H1 (cell line): ENCODE measurements at regions not wholly inside any gene's neighbourhood (a gene's known extent, or its start where the extent isn't known, plus 50 kb on each side); places are given as distances from the start of the nearest gene placed in this dataset.

Experiments
- CTCF ChIA-PET: fragments of 300-600 bp; sonication (Branson Sonifier 250); formaldehyde crosslinking; loops from one replicate; lab custom pipeline; 2021; ENCODE audit not compliant: partially characterized antibody; lab: Charles Lee
- POLR2A ChIA-PET: fragments of 300-600 bp; sonication (Branson Sonifier 250); formaldehyde crosslinking; loops from one replicate; lab custom pipeline; 2021; ENCODE audit warnings: inconsistent platforms; ENCODE audit not compliant: partially characterized antibody; lab: Charles Lee
- DNase-seq, 2 experiments: peaks; one replicate each; pipeline versions ENCODE4 v3.0.0 to v3.0.0-alpha.2; 2010 to 2022; ENCODE audit warnings: low spot score in 2 of 2, low read depth in 1 of 2, mixed read lengths in 1 of 2
- FAIRE-seq: peaks from 2 replicates; lab custom pipeline; 2011; peaks lifted over from hg19 to GRCh38; lab: Jason Lieb, UNC
- H2AFZ ChIP-seq: 2 replicates; pipeline ENCODE4 v1.8.1; 2012; ENCODE audit warnings: low read length, inconsistent platforms
- H2AK5ac ChIP-seq: 2 replicates; pipeline ENCODE4 v1.6.1; 2013; ENCODE audit warnings: low read depth, low read length
- H2BK120ac ChIP-seq: replicated peaks from 2 replicates; pipeline ENCODE3; 2013; ENCODE audit warnings: low read depth, low read length, inconsistent platforms
- H2BK12ac ChIP-seq: 2 replicates; pipeline ENCODE4 v1.6.1; 2013; ENCODE audit warnings: low read depth, low read length
- H2BK15ac ChIP-seq: 2 replicates; pipeline ENCODE4 v1.6.1; 2013; ENCODE audit warnings: low read length
- H2BK20ac ChIP-seq: 2 replicates; pipeline ENCODE4 v1.6.1; 2013; ENCODE audit warnings: low read length
- H2BK5ac ChIP-seq: 2 replicates; pipeline ENCODE4 v1.6.1; 2013; ENCODE audit warnings: low read depth, low read length
- H3K14ac ChIP-seq: 2 replicates; pipeline ENCODE4 v1.6.1; 2013; ENCODE audit warnings: inconsistent platforms; ENCODE audit not compliant: insufficient read length
- H3K18ac ChIP-seq: 2 replicates; pipeline ENCODE4 v1.6.1; 2013; ENCODE audit warnings: low read length; ENCODE audit errors: extremely low read depth
- H3K23ac ChIP-seq: 2 replicates; pipeline ENCODE4 v1.6.1; 2013; ENCODE audit warnings: inconsistent platforms; ENCODE audit not compliant: insufficient read length
- H3K23me2 ChIP-seq: 2 replicates; pipeline ENCODE4 v1.6.1; 2013; ENCODE audit warnings: low read depth, low read length
- H3K27ac ChIP-seq: 2 replicates; pipeline ENCODE4 v1.6.1; 2011; ENCODE audit warnings: low read depth, low read length, inconsistent platforms
- H3K27me3 ChIP-seq, 4 experiments: replicated peaks in 1 of 4; 1 replicate in 1 of 4; 2 replicates in 3 of 4; pipeline versions ENCODE4 v1.6.1 to v1.8.1; 2011 to 2013; ENCODE audit warnings: low read length in 3 of 4, mild to moderate bottlenecking in 3 of 4, inconsistent platforms in 2 of 4, mixed read lengths in 2 of 4, moderate library complexity in 1 of 4; ENCODE audit not compliant: control insufficient read depth in 3 of 4, insufficient read depth in 3 of 4; ENCODE audit errors: extremely low read depth in 1 of 4
- H3K36me3 ChIP-seq, 4 experiments: 2 replicates each; pipeline versions ENCODE4 v1.6.1 to v1.8.1; 2011 to 2013; ENCODE audit warnings: mild to moderate bottlenecking in 4 of 4, low read length in 3 of 4, moderate library complexity in 2 of 4, control low read depth in 1 of 4, inconsistent platforms in 1 of 4; ENCODE audit not compliant: insufficient read depth in 4 of 4, control insufficient read depth in 2 of 4
- H3K4ac ChIP-seq: replicated peaks from 2 replicates; pipeline ENCODE3; 2013; ENCODE audit warnings: low read length, low read depth, mixed read lengths, inconsistent platforms; ENCODE audit not compliant: insufficient read length
- H3K4me1 ChIP-seq, 4 experiments: replicated peaks in 1 of 4; 1 replicate in 1 of 4; 2 replicates in 3 of 4; pipeline versions ENCODE4 v1.6.1 to v1.8.1; 2011 to 2013; ENCODE audit warnings: low read length in 3 of 4, inconsistent platforms in 2 of 4, mixed read lengths in 1 of 4; ENCODE audit not compliant: insufficient read depth in 4 of 4, control insufficient read depth in 3 of 4
- H3K4me2 ChIP-seq, 2 experiments: 2 replicates each; pipeline versions ENCODE4 v1.6.1 to v1.8.1; 2011 to 2013; ENCODE audit warnings: low read depth in 2 of 2, low read length in 2 of 2, control low read depth in 1 of 2, inconsistent platforms in 1 of 2, mild to moderate bottlenecking in 1 of 2; ENCODE audit not compliant: insufficient read depth in 1 of 2
- H3K4me3 ChIP-seq, 4 experiments: fragments of 200-600, 300-600 bp in 1 of 4; sonication (generic), shearing (Covaris generic), sonication (Bioruptor Twin) in 1 of 4; 2 replicates each; pipeline versions ENCODE4 v1.5.1 to v1.8.1; 2011 to 2016; ENCODE audit warnings: low read length in 4 of 4, low read depth in 3 of 4, control low read depth in 2 of 4, inconsistent platforms in 2 of 4, mild to moderate bottlenecking in 2 of 4, mixed read lengths in 1 of 4, moderate library complexity in 1 of 4; ENCODE audit not compliant: insufficient read depth in 2 of 4; ENCODE audit errors: extremely low read depth in 1 of 4
- H3K56ac ChIP-seq: replicated peaks from 2 replicates; pipeline ENCODE3; 2013; ENCODE audit warnings: low read depth, mild to moderate bottlenecking, mixed read lengths, low read length, inconsistent platforms; ENCODE audit not compliant: insufficient read length
- H3K79me1 ChIP-seq: 2 replicates; pipeline ENCODE4 v1.6.1; 2013; ENCODE audit warnings: low read depth, low read length, control low read depth
- H3K79me2 ChIP-seq, 2 experiments: 2 replicates each; pipeline versions ENCODE4 v1.6.1 to v1.8.1; 2012 to 2013; ENCODE audit warnings: low read length in 2 of 2, mild to moderate bottlenecking in 2 of 2, inconsistent platforms in 1 of 2; ENCODE audit not compliant: insufficient read depth in 2 of 2, control insufficient read depth in 1 of 2
- H3K9ac ChIP-seq, 4 experiments: replicated peaks in 1 of 4; 1 replicate in 1 of 4; 2 replicates in 3 of 4; pipeline versions ENCODE4 v1.6.1 to v1.8.1; 2011 to 2013; ENCODE audit warnings: low read depth in 3 of 4, low read length in 3 of 4, control low read depth in 2 of 4, mild to moderate bottlenecking in 2 of 4, moderate library complexity in 2 of 4, inconsistent platforms in 1 of 4; ENCODE audit errors: extremely low read depth in 1 of 4
- H3K9me3 ChIP-seq, 2 experiments: 2 replicates each; pipeline versions ENCODE4 v1.6.1 to v1.8.1; 2012 to 2013; ENCODE audit warnings: mild to moderate bottlenecking in 2 of 2, moderate library complexity in 2 of 2, control low read depth in 1 of 2, inconsistent platforms in 1 of 2, low read depth in 1 of 2, low read length in 1 of 2, mixed read lengths in 1 of 2; ENCODE audit not compliant: insufficient read depth in 2 of 2
- H4K20me1 ChIP-seq, 2 experiments: replicated peaks in 1 of 2; 2 replicates each; pipeline versions ENCODE3 to v1.8.1; 2011 to 2013; ENCODE audit warnings: inconsistent platforms in 2 of 2, low read length in 2 of 2, mild to moderate bottlenecking in 1 of 2; ENCODE audit not compliant: insufficient read depth in 2 of 2, control insufficient read depth in 1 of 2
- H4K5ac ChIP-seq: 2 replicates; pipeline ENCODE4 v1.6.1; 2013; ENCODE audit warnings: low read length, low read depth, mixed read lengths, inconsistent platforms; ENCODE audit not compliant: insufficient read length
- H4K8ac ChIP-seq: 2 replicates; pipeline ENCODE4 v1.8.0; 2013; ENCODE audit warnings: mild to moderate bottlenecking, moderate library complexity, low read length, inconsistent platforms; ENCODE audit not compliant: insufficient read depth; ENCODE audit errors: extremely low read depth
- H4K91ac ChIP-seq: replicated peaks from 2 replicates; pipeline ENCODE3; 2013; ENCODE audit warnings: low read length, mixed read lengths, inconsistent platforms; ENCODE audit not compliant: insufficient read length
- BACH1 ChIP-seq: IDR thresholded peaks from 2 replicates; pipeline ENCODE4 v1.6.1; 2012; ENCODE audit warnings: low read length, improper control_type of control experiment
- CEBPB ChIP-seq: IDR thresholded peaks from 2 replicates; pipeline ENCODE4 v1.6.1; 2012; ENCODE audit warnings: low read depth, low read length
- MAFK ChIP-seq: IDR thresholded peaks from 2 replicates; pipeline ENCODE4 v1.6.1; 2012; ENCODE audit warnings: low read depth, mild to moderate bottlenecking, improper control_type of control experiment, low read length
- PHF8 ChIP-seq: fragments of 200-600 bp; sonication (generic); conservative IDR thresholded peaks from 2 replicates; pipeline ENCODE4 v1.7.1; 2012; ENCODE audit warnings: low read depth, mild to moderate bottlenecking, inconsistent platforms, low read length, moderate library complexity
- SIN3A ChIP-seq, 2 experiments: IDR thresholded peaks in 1 of 2; conservative IDR thresholded peaks in 1 of 2; 2 replicates each; pipeline ENCODE4 v1.6.1; 2011 to 2012; ENCODE audit warnings: low read length in 2 of 2, improper control_type of control experiment in 1 of 2, low read depth in 1 of 2, mild to moderate bottlenecking in 1 of 2
- SIRT6 ChIP-seq: IDR thresholded peaks from one replicate; pipeline ENCODE4 v1.7.1; 2012; ENCODE audit warnings: low read length, inconsistent platforms
- SP4 ChIP-seq: IDR thresholded peaks from 2 replicates; pipeline ENCODE4 v1.6.1; 2012; ENCODE audit warnings: low read length, inconsistent platforms
- SRF ChIP-seq: IDR thresholded peaks from 2 replicates; pipeline ENCODE4 v1.6.1; 2011; ENCODE audit warnings: mild to moderate bottlenecking, low read depth, low read length, moderate library complexity
- SUZ12 ChIP-seq: fragments of 200-600 bp; sonication (generic); IDR thresholded peaks from 2 replicates; pipeline ENCODE4 v1.6.1; 2012; ENCODE audit warnings: mild to moderate bottlenecking, inconsistent platforms, low read length, moderate library complexity, mixed read lengths
- WGBS, 2 experiments: shearing (Covaris generic) in 1 of 2; methylation state at CpG; one replicate each; pipeline versions ENCODE4 v1.1.6 to v1.1.7; 2013 to 2015; ENCODE audit warnings: low lambda C conversion rate in 2 of 2, mixed read lengths in 2 of 2, inconsistent platforms in 1 of 2, low coverage in 1 of 2, missing lambda C conversion rate in 1 of 2; ENCODE audit not compliant: insufficient replicate concordance in 2 of 2, insufficient coverage in 1 of 2, insufficient read length in 1 of 2; ENCODE audit errors: extremely low coverage in 1 of 2, missing lambda C conversion rate in 1 of 2; 5-methylcytosine and 5-hydroxymethylcytosine counted together
- TF ChIP-seq, protein P1 (sequence below): IDR thresholded peaks from 2 replicates; pipeline ENCODE4 v1.6.1; 2011; ENCODE audit warnings: low read depth, mild to moderate bottlenecking, low read length; ENCODE audit not compliant: insufficient read depth
- TF ChIP-seq, protein P2 (sequence below): IDR thresholded peaks from 2 replicates; pipeline ENCODE4 v1.6.1; 2012; ENCODE audit warnings: inconsistent platforms

DNA sequence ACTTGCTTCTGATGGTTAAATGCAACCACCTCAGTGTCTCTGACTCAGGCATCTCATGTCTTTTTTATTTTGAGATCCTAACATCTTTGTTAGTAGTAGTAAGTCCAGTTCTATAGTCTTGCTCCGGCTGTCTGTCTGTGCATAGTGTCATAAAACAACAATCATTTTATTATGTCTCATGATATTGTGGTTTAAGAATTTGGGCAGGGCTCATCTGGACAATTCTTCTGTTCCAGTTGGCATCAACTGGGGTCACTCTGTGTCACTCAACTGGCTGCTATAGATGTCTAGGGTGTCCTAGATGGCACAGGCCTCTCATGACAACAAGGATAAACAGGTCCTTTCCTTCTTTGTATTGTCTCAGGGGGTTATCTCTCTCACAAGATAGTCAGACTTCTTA, 299.6 kb upstream of the ZNF521 start:
- Histone ChIP-seq H2BK12ac (no peak overlapping the region), H2AK5ac (no peak overlapping the region), H3K27ac (no peak overlapping the region), H2BK15ac (no peak overlapping the region), H3K36me3 (no peaks in the 10 kb centered on the region), H2BK120ac (no peak overlapping the region), H4K5ac (no peak overlapping the region), H3K79me1 (no peaks in the 10 kb centered on the region), H3K4ac (no peak overlapping the region), H2AFZ (no peak overlapping the region), H3K79me2 (no peaks in the 10 kb centered on the region), H4K8ac (no peak overlapping the region), H3K18ac (no peak overlapping the region), H3K14ac (no peak overlapping the region), H4K20me1 (no peaks in the 10 kb centered on the region), H3K56ac (no peak overlapping the region), H3K4me3 (no peak overlapping the region), H3K23me2 (no peaks in the 10 kb centered on the region), H3K9ac (no peak overlapping the region), H2BK5ac (no peak overlapping the region), H3K27me3 (no peaks in the 10 kb centered on the region), H2BK20ac (no peak overlapping the region), H3K23ac (no peak overlapping the region), H3K4me2 (no peak overlapping the region), H3K9me3 (no peaks in the 10 kb centered on the region), H4K91ac (no peak overlapping the region), H3K4me1 (peaks cover 0 to 2% (median 0%) of the 10 kb centered on the region in 4 experiments; a peak in 2 of 7 replicates)
- no peak for DNase-seq
- ChIA-PET CTCF (no interaction called here), POLR2A (no interaction called here)
- no peak for FAIRE-seq
- 81% methylated on average over 1 of the region's 1 CpG; no CpG with 5 or more reads in 1 of the 2 experiments for WGBS, 2 experiments
- TF ChIP-seq MAFK = no peak
- no peak for TF ChIP-seq SRF
- no peak for TF ChIP-seq SIRT6
- no peak for TF ChIP-seq SIN3A (conservative IDR thresholded peaks at IDR 0.05 in 1 of 2, IDR thresholded peaks at IDR 0.05 in 1 of 2; ENCODE audit: low read depth in 1 of 2, low read length in 2 of 2)
- no peak for TF ChIP-seq SUZ12
- TF ChIP-seq, protein P1, sequence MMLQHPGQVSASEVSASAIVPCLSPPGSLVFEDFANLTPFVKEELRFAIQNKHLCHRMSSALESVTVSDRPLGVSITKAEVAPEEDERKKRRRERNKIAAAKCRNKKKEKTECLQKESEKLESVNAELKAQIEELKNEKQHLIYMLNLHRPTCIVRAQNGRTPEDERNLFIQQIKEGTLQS = no peak
- no peak for TF ChIP-seq CEBPB
- no peak for TF ChIP-seq SP4
- TF ChIP-seq PHF8 = no peak
- TF ChIP-seq, protein P2, sequence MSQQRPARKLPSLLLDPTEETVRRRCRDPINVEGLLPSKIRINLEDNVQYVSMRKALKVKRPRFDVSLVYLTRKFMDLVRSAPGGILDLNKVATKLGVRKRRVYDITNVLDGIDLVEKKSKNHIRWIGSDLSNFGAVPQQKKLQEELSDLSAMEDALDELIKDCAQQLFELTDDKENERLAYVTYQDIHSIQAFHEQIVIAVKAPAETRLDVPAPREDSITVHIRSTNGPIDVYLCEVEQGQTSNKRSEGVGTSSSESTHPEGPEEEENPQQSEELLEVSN = no peak
- TF ChIP-seq BACH1 = no peak
